GM11168 (cell line): ENCODE measurements at regions not wholly inside any gene's neighbourhood (a gene's known extent, or its start where the extent isn't known, plus 50 kb on each side); places are given as distances from the start of the nearest gene placed in this dataset.
"Not testable (repeated sequence)": the region's sequence is repeated elsewhere in the genome, so short reads cannot be mapped to it uniquely, and the experiment has no call there.

Experiments used
- in situ Hi-C: fragments of 300-500 bp; cut with MboI; formaldehyde crosslinking; loops from one replicate; pipeline ENCODE4 v1.12.0; 2022; ENCODE audit warnings: low sequenced_read_pairs; ENCODE audit not compliant: unreplicated experiment

- in situ Hi-C loops, result no loop called here
Measured at GRCh38 chr16:52742052-52742451, 195.1 kb upstream of the TOX3 start.

- in situ Hi-C loops, result no loop called here
Measured at GRCh38 chr16:52741351-52741750, 194.4 kb upstream of the TOX3 start.

GRCh38 chr16:52740766-52741165 is 193.8 kb upstream of the TOX3 start:
- in situ Hi-C loops, result no loop called here

DNA sequence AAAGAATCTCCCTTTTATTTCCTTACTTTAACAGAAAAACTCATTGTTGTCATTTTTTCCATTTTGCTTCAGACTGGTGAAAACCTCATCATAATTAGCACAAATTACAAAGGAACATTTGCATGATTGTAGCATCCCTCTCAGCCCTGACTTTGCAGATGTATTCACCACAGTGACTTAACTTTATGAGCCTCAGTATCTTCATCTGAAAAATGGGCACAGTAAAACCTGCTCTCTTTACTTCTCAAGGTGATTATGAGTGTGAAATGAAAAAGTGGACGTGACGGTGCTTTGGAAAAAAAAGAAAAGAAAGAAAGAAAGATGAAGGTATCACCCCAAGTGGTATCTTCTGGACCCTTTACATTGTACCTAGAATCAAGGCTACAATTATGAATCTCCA is 193.4 kb upstream of the TOX3 start:
- in situ Hi-C loops, result no loop called here

DNA sequence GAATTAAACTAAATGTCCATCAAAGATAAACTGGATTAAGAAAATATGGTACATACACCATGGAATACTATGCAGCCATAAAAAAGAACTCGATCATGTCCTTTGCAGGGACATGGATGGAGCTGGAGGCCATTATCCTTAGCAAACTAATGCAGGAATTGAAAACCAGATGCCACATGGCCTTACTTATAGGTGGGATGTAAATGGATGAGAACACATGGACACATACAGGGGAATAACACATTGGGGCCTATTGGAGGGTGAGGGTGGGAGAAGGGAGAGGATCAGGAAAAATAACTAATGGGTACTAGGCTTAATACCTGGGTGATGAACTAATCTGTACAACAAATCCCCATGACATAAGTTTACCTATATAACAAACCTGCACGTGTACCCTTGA is 192.0 kb upstream of the TOX3 start:
- in situ Hi-C loops, result not testable (repeated sequence)

GRCh38 chr16:52731219-52731875 is 184.4 kb upstream of the TOX3 start:
- in situ Hi-C loops, result no loop called here

DNA sequence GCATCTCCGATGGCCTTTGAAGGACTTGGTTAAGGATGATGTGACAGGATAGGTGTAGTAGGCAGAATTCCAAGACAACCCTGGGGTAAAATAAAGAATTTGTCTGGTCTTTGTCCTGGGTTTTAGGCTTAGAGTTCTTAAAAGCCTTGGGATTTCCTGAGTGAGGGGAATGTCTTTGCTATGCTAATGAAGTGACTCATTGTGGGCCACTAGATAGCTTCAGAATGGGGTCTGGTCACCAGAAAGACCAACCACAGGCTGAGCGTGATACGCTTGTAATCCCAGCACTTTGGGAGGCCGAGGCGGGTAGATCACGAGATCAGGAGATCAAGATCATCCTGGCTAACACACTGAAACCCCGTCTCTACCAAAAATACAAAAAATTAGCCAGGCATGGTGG is 182.8 kb upstream of the TOX3 start:
- in situ Hi-C loops, result no loop called here

DNA sequence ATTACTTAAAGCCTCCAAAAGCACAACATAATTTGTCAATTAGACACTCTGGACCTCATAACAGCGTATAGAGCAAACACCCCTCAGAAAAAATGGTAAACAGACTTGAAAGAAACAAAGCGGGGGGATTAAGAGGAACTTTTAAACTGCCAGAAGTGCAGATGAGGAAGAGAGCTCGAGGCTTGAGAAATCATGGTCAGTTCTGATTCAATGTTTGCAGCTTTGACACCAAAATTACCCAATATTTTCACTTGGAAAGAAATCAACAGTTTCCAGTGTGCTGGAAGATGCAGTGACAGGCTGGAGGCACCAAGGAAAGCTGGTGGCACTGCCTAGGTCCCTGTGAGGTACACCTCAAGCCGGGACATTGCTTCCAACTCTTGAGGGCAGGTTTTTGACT is 180.9 kb upstream of the TOX3 start:
- in situ Hi-C loops, result no loop called here

- in situ Hi-C loops, result no loop called here
Measured at GRCh38 chr16:52727441-52727840, 180.5 kb upstream of the TOX3 start.

GRCh38 chr16:52725461-52725860 is 178.5 kb upstream of the TOX3 start:
- in situ Hi-C loops, result no loop called here

- in situ Hi-C loops, result no loop called here
Measured at GRCh38 chr16:52725043-52725442, 178.1 kb upstream of the TOX3 start.

DNA sequence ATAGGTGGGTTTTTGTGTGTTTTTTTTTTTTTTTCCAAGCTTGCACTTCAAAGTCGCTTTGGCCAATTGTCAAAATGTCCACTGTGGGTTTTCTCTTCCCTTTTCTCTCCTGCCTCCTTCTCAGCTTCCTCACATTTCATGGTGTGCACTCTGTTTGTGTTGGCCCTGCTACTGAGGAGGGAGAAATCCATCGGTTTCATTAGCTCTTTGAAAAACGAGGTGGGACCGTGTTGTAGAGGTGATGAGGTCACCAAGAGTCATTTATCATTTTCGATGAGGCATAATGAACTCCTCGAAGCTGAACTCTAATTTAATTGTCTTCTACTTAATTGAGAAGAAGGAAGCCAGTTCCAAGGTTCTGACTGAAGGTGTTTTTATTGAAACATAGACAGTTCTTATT is 174.4 kb upstream of the TOX3 start:
- in situ Hi-C loops, result no loop called here

- in situ Hi-C loops, result no loop called here
Measured at GRCh38 chr16:52718046-52718445, 171.1 kb upstream of the TOX3 start.

GRCh38 chr16:52713740-52714139 is 166.8 kb upstream of the TOX3 start:
- in situ Hi-C loops, result no loop called here

DNA sequence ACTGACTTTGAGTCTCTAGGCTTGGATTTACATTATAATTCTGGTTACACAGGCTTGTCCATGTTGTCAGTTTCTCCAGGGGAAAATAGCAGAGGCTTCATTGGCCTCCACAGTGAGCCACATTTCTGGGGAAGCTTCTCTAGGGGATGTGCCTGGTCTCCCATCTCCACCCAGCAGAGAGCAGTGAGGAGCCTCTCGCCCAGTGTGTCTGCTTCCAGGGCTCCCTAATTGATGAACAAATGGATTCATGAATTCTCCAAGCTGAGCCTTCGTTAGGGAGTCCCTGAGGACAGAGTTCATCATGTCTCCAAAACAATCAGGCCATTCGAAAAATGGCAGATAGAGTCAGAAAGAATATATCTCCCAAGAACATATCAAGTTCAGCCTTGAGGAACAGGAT is 162.4 kb upstream of the TOX3 start:
- in situ Hi-C loops, result no loop called here

- in situ Hi-C loops, result no loop called here
Measured at GRCh38 chr16:52708476-52708875, 161.5 kb upstream of the TOX3 start.

DNA sequence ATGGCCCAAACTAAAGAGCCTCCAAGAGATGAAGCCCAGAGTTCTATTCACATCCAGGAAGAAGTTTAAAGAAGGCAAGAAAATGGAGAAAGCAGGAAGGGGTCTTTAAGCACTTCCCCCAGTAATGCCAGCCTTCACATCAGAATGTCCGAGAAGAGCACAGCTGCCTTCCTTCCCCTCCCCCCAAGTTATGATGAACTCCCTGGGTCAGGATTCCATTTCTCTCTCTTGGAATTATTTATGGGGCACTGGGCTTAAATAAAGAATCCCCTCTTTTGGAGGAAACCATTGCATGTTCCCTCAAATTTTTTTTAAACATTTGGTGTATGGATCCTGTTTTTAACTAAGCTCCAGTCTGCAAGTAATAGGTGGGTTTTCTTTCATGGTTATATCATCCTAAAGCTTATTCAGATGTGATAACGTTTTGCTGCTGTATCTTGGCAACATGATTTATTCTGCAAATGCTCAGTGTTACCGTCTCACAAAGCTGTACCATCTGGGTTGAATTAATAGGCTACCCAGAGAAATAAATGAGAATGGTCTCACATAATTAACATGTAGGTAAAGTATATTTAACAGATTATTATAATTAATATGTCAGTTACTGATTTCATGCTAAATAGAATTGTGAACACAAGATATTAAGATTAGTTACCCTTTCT is 160.9 kb upstream of the TOX3 start:
- in situ Hi-C loops, result no loop called here

DNA sequence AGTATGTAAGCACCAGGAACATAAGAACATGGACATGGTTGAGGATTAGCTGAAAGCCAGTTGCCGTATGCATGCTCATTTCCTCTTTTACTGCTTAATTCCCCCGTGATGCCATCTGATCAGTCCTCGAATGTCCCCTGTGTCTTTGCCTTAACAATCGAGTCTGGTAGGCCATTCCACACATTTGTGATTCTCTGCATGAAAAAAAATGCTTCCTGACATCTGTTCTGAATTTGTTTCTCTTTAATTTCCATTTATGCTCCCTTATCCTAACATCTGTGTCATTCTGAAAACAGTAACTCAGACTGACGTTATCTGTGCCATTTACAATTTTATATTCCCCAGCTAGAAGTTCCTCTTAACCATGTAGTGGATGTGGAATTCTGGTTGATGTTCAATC is 158.2 kb upstream of the TOX3 start:
- in situ Hi-C loops, result no loop called here

DNA sequence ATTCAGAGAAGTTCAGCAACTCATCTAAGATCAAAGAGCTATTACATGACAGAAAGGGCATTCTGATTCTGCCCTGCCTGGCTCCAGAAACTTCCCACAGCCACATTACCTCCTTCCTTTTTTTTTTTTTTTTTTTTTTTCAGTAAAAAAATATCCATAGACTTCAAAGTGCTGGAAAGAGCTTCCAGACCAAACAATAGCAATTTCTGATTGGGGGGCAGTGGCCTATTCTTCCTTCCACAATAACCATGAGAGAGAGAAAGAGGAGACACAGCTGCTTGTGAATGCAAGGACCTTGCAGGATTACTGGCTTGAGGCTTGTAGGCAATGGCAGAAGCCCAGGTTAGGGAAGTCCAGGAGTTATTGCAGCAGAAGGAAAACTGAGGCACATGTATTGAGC is 151.0 kb upstream of the TOX3 start:
- in situ Hi-C loops, result no loop called here

GRCh38 chr16:52696126-52696525 is 149.2 kb upstream of the TOX3 start:
- in situ Hi-C loops, result no loop called here

DNA sequence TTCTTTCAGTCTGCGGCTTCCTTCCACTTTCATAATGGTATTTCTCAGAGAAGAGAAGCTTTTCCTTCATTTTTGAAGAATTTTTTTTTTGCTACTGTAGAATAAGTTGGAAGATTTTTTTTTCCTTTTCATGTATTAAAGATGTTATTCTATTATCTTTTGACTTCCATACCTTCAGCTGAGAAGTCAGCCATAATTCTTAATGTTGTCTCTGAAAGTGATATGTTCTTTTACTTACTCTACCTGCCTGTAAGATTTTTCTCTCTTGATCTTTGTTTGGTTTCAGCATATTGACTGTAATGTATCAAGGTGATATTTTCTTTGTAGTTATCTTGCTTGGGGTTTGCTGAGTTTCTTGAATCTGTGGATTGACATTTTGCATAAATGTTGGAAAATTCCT is 143.5 kb upstream of the TOX3 start:
- in situ Hi-C loops, result no loop called here

DNA sequence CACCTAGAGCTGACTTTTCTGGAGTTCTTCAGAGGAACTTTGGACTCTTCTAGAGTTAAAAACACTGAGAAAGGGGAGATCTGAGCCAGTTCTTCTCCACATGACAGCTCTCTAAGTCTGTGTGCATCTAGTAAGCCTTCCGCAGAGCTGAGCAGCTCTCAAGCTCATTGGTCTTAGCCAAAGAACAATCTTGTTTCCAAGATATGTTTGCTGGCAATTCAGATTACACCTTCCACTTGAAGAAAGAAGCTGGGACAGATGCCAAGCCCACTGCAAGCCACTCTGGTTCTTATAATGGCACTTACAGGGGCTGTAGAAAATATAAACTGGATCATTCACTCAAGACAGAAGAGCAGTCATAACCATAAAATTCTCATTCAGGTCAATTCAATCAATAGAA is 134.1 kb upstream of the TOX3 start:
- in situ Hi-C loops, result no loop called here
